Astrocyte (in vitro differentiated cells and primary cell): ENCODE measurements at regions not wholly inside any gene's neighbourhood (a gene's known extent, or its start where the extent isn't known, plus 50 kb on each side); places are given as distances from the start of the nearest gene placed in this dataset.

Experiments
- DNase-seq: peaks from one replicate; pipeline ENCODE4 v3.0.0-alpha.2; 2010; ENCODE audit warnings: low read depth
- FAIRE-seq: peaks from 2 replicates; lab custom pipeline; 2011; peaks lifted over from hg19 to GRCh38; lab: Jason Lieb, UNC
- H2AFZ ChIP-seq: 2 replicates; pipeline ENCODE4 v1.6.0; 2012; ENCODE audit warnings: low read depth, low read length, inconsistent platforms
- H3K27ac ChIP-seq: 2 replicates; pipeline ENCODE4 v1.5.1; 2011; ENCODE audit warnings: low read depth, low read length, inconsistent platforms
- H3K27me3 ChIP-seq: 2 replicates; pipeline ENCODE4 v1.6.0; 2011; ENCODE audit warnings: low read length, inconsistent platforms; ENCODE audit not compliant: insufficient read depth
- H3K36me3 ChIP-seq: 2 replicates; pipeline ENCODE4 v1.5.1; 2011; ENCODE audit warnings: low read length, inconsistent platforms; ENCODE audit not compliant: insufficient read depth
- H3K4me1 ChIP-seq: 2 replicates; pipeline ENCODE4 v1.5.1; 2011; ENCODE audit warnings: low read length, inconsistent platforms; ENCODE audit not compliant: insufficient read depth
- H3K4me2 ChIP-seq: 2 replicates; pipeline ENCODE4 v1.6.0; 2012; ENCODE audit warnings: low read length, inconsistent platforms
- H3K4me3 ChIP-seq: 2 replicates; pipeline ENCODE4 v1.5.1; 2011; ENCODE audit warnings: low read depth, mild to moderate bottlenecking, low read length, inconsistent platforms; ENCODE audit not compliant: insufficient read depth
- H3K79me2 ChIP-seq: 2 replicates; pipeline ENCODE4 v1.6.0; 2012; ENCODE audit warnings: mild to moderate bottlenecking, low read length, inconsistent platforms; ENCODE audit not compliant: insufficient read depth
- H3K9ac ChIP-seq: 2 replicates; pipeline ENCODE4 v1.6.0; 2012; ENCODE audit warnings: mild to moderate bottlenecking, low read length, inconsistent platforms
- H3K9me3 ChIP-seq: 2 replicates; pipeline ENCODE4 v1.5.1; 2012; ENCODE audit warnings: low read depth, mild to moderate bottlenecking, low read length, inconsistent platforms; ENCODE audit not compliant: insufficient read depth
- H4K20me1 ChIP-seq: 2 replicates; pipeline ENCODE4 v1.6.0; 2012; ENCODE audit warnings: low read length, inconsistent platforms; ENCODE audit not compliant: insufficient read depth
- H3K27ac Mint-ChIP-seq: one replicate; pipeline ENCODE4 v1.8.0; 2021; ENCODE audit warnings: mild to moderate bottlenecking, mixed read lengths; ENCODE audit not compliant: unreplicated experiment
- H3K27me3 Mint-ChIP-seq: one replicate; pipeline ENCODE4 v1.8.0; 2021; ENCODE audit warnings: low read depth, mixed read lengths; ENCODE audit not compliant: unreplicated experiment
- H3K36me3 Mint-ChIP-seq: one replicate; pipeline ENCODE4 v1.8.0; 2021; ENCODE audit warnings: low read depth, mixed read lengths; ENCODE audit not compliant: unreplicated experiment
- H3K4me1 Mint-ChIP-seq: one replicate; pipeline ENCODE4 v1.8.0; 2021; ENCODE audit warnings: low read depth, mixed read lengths; ENCODE audit not compliant: unreplicated experiment
- H3K4me3 Mint-ChIP-seq: one replicate; pipeline ENCODE4 v1.8.0; 2021; ENCODE audit warnings: mild to moderate bottlenecking, moderate library complexity, mixed read lengths; ENCODE audit not compliant: unreplicated experiment
- H3K9me3 Mint-ChIP-seq: one replicate; pipeline ENCODE4 v1.8.0; 2021; ENCODE audit warnings: mild to moderate bottlenecking, mixed read lengths; ENCODE audit not compliant: unreplicated experiment
- EZH2 ChIP-seq: IDR thresholded peaks from 2 replicates; pipeline ENCODE4 v1.6.1; 2012; ENCODE audit warnings: mild to moderate bottlenecking, low read length, inconsistent platforms; ENCODE audit not compliant: insufficient read depth
- TF ChIP-seq, protein P1 (sequence below): IDR thresholded peaks from 2 replicates; pipeline ENCODE4 v1.5.1; 2011; ENCODE audit warnings: low read depth, mild to moderate bottlenecking, inconsistent platforms, low read length, moderate library complexity; ENCODE audit not compliant: insufficient read depth

DNA sequence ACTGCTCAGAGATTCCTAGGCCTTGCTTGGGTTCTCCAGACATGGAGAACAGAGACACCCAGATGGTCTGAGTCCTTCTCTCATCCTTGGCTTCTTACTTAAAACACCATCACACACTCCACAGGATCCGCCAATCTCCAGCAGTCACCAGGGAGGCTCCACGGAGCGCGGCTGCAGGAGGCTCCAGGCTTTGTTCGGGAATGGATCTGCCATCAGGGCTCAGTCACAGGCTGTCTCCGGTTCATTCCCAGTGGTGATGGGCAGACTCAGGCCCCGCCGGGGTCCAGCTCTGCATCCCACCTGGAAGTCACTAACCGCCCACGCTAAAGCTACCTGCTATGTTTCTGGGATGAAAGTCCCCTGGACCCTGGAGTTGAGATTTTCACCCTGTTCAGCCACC, 312.9 kb downstream of the TCERG1L start:
- no peak overlapping the region for H3K4me3 ChIP-seq
- no peak overlapping the region for H3K27ac ChIP-seq
- no peak overlapping the region for H3K4me2 ChIP-seq
- no peaks in the 10 kb centered on the region for H3K36me3 ChIP-seq
- Mint-ChIP-seq H3K4me3 (no peak overlapping the region), H3K27me3 (peaks cover 12% of the 10 kb centered on the region), H3K9me3 (peaks cover 16% of the 10 kb centered on the region), H3K27ac (no peak overlapping the region), H3K4me1 (no peaks in the 10 kb centered on the region), H3K36me3 (no peaks in the 10 kb centered on the region)
- TF ChIP-seq EZH2: no peak
- TF ChIP-seq, protein P1, sequence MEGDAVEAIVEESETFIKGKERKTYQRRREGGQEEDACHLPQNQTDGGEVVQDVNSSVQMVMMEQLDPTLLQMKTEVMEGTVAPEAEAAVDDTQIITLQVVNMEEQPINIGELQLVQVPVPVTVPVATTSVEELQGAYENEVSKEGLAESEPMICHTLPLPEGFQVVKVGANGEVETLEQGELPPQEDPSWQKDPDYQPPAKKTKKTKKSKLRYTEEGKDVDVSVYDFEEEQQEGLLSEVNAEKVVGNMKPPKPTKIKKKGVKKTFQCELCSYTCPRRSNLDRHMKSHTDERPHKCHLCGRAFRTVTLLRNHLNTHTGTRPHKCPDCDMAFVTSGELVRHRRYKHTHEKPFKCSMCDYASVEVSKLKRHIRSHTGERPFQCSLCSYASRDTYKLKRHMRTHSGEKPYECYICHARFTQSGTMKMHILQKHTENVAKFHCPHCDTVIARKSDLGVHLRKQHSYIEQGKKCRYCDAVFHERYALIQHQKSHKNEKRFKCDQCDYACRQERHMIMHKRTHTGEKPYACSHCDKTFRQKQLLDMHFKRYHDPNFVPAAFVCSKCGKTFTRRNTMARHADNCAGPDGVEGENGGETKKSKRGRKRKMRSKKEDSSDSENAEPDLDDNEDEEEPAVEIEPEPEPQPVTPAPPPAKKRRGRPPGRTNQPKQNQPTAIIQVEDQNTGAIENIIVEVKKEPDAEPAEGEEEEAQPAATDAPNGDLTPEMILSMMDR: no peak
- no peaks in the 10 kb centered on the region for H4K20me1 ChIP-seq
- FAIRE-seq (no peak), DNase-seq (no peak)
- peaks cover 11% of the 10 kb centered on the region for H3K9me3 ChIP-seq
- H3K9ac ChIP-seq: no peak overlapping the region
- H3K4me1 ChIP-seq: no peaks in the 10 kb centered on the region
- no peaks in the 10 kb centered on the region for H3K79me2 ChIP-seq
- no peaks in the 10 kb centered on the region for H3K27me3 ChIP-seq
- no peak overlapping the region for H2AFZ ChIP-seq

DNA sequence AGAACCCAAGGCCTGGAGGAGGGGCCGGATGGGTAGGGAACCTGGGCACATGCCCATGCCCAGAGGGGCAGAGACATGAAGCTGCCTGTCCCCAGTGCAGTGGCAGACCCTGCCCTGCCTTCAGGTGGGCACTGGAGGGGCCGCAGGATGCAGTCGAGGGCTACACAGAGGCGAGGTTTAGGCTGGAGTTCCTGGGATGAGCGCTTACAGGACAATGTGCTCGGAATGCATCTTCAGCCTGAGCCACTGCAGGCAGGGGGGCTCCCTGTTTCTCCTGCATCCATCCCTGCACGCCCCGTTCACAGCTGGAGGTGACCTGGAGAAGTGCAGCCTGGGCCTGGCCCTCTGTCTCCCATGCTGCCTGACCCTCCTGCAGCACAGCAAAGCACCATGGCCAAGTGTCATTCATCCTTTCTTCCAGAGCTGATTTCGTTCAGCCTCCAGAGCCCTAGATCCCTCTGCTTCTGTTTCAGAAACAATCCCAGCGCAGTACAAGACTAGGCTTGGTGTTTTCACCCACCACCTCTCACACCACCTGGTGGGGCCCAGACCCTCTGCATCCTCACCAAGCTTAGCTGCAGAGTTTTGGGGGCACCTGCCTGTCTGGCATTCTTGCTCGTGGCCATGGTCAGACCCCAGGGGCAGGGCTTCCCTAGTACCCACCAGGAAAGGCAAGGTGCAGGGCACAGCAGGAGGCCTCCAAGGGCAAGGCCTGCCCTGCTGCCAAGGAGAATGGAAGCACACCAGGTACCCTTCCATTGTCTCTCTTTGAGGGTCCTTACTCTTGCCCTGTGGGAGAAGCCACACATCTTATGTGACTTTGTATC, 311.9 kb downstream of the TCERG1L start:
- H3K9me3 ChIP-seq: peaks cover 11% of the 10 kb centered on the region
- FAIRE-seq (no peak), DNase-seq (no peak)
- Mint-ChIP-seq H3K4me3 (no peak overlapping the region), H3K9me3 (peaks cover 14% of the 10 kb centered on the region), H3K4me1 (no peaks in the 10 kb centered on the region), H3K36me3 (no peaks in the 10 kb centered on the region), H3K27me3 (peaks cover 12% of the 10 kb centered on the region), H3K27ac (no peak overlapping the region)
- H4K20me1 ChIP-seq: no peaks in the 10 kb centered on the region
- no peak for TF ChIP-seq EZH2
- TF ChIP-seq, protein P1: no peak
- H3K4me1 ChIP-seq: no peaks in the 10 kb centered on the region
- H3K9ac ChIP-seq: no peak overlapping the region
- H3K36me3 ChIP-seq: no peaks in the 10 kb centered on the region
- H3K27ac ChIP-seq: no peak overlapping the region
- H2AFZ ChIP-seq: no peak overlapping the region
- H3K4me3 ChIP-seq: no peak overlapping the region
- no peaks in the 10 kb centered on the region for H3K27me3 ChIP-seq
- no peaks in the 10 kb centered on the region for H3K79me2 ChIP-seq
- H3K4me2 ChIP-seq: no peak overlapping the region

DNA sequence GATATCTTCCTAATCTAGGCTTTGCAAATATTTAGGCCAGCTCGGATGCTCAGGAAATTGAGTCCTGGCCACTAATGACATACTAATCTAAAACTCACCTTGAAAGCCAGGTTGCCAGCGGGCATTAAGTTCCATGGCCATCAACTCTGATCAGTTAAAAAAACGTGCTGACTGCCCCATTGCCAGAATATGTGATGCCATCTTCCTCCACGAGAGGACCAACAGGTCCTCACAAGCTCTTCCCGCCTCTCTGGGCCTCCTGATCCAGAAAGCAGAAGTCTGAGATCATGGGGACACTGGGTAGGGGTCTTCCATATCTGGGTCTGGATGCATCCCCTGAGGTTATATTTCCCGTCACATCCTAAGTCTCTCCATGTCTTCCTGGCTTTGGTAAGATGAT, 311.3 kb downstream of the TCERG1L start:
- H2AFZ ChIP-seq: no peak overlapping the region
- no peak overlapping the region for H3K9ac ChIP-seq
- H3K36me3 Mint-ChIP-seq: no peaks in the 10 kb centered on the region
- no peaks in the 10 kb centered on the region for H3K79me2 ChIP-seq
- no peak overlapping the region for H3K4me3 ChIP-seq
- TF ChIP-seq, protein P1: no peak
- TF ChIP-seq EZH2: no peak
- H3K27ac Mint-ChIP-seq: no peak overlapping the region
- H3K9me3 Mint-ChIP-seq: peaks cover 14% of the 10 kb centered on the region
- no peak overlapping the region for H3K27ac ChIP-seq
- H3K36me3 ChIP-seq: no peaks in the 10 kb centered on the region
- H3K27me3 ChIP-seq: no peaks in the 10 kb centered on the region
- no peak overlapping the region for H3K4me2 ChIP-seq
- H3K9me3 ChIP-seq: peaks cover 11% of the 10 kb centered on the region
- no peaks in the 10 kb centered on the region for H3K4me1 ChIP-seq
- no peak for DNase-seq
- H4K20me1 ChIP-seq: no peaks in the 10 kb centered on the region
- H3K4me3 Mint-ChIP-seq: no peak overlapping the region
- peaks cover 12% of the 10 kb centered on the region for H3K27me3 Mint-ChIP-seq
- FAIRE-seq: no peak
- H3K4me1 Mint-ChIP-seq: no peaks in the 10 kb centered on the region
